ENCODE measurements at regions not wholly inside any gene's neighbourhood (a gene's known extent, or its start where the extent isn't known, plus 50 kb on each side); places are given as distances from the start of the nearest gene placed in this dataset.

DNA sequence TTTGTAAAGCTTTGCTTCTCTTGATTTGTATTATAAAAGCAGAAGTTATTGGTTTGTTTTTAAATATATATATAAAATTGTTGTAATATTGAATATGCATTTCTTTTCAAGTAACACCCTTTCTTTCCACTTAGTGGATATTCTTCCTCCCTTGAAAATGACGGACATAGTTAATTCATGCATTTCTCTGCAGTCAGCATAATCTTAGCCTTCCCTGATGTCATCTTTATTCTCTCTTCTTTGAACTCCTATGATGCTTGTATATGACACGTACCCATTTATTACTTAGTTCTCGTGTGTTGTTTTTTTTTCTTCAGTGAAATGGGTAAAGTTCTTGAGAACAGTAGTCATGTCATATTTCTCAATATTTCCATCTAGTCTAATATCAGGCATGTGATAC is 191.2 kb downstream of the MDFIC start:
- Histone ChIP-seq H3K4me1 (ENCODE audit: low read length) (no peaks in the 10 kb centered on the region), H3K36me3 (replicated peaks; ENCODE audit: insufficient read depth, low read length) (no peaks in the 10 kb centered on the region), H3K9ac (ENCODE audit: low read length) (no peak overlapping the region), H3K27me3 (replicated peaks; ENCODE audit: insufficient read depth, low read length) (no peaks in the 10 kb centered on the region), H3K79me2 (ENCODE audit: low read length) (no peaks in the 10 kb centered on the region), H3K9me3 (replicated peaks; ENCODE audit: insufficient read depth, low read length) (no peaks in the 10 kb centered on the region), H3K9me2 (replicated peaks; ENCODE audit: insufficient read depth, low read length) (no peaks in the 10 kb centered on the region), H3F3A (ENCODE audit: insufficient read depth, low read length) (no peaks in the 10 kb centered on the region), H3K4me2 (ENCODE audit: low read depth, low read length) (no peak overlapping the region), H2AFZ (ENCODE audit: low read length) (no peak overlapping the region), H3K4me3 (ENCODE audit: low read length) (no peak overlapping the region), H3K27ac (ENCODE audit: low read length) (no peak overlapping the region), H4K20me1 (ENCODE audit: insufficient read depth, low read length) (no peaks in the 10 kb centered on the region)
- DNase-seq = no peak
- TF ChIP-seq EZH2phosphoT487 (IDR thresholded peaks at IDR 0.05; ENCODE audit: low read length) = no peak
- TF ChIP-seq EZH2 (optimal IDR thresholded peaks at IDR 0.05; ENCODE audit: low read depth, low read length) = no peak
- TF ChIP-seq, protein P1, sequence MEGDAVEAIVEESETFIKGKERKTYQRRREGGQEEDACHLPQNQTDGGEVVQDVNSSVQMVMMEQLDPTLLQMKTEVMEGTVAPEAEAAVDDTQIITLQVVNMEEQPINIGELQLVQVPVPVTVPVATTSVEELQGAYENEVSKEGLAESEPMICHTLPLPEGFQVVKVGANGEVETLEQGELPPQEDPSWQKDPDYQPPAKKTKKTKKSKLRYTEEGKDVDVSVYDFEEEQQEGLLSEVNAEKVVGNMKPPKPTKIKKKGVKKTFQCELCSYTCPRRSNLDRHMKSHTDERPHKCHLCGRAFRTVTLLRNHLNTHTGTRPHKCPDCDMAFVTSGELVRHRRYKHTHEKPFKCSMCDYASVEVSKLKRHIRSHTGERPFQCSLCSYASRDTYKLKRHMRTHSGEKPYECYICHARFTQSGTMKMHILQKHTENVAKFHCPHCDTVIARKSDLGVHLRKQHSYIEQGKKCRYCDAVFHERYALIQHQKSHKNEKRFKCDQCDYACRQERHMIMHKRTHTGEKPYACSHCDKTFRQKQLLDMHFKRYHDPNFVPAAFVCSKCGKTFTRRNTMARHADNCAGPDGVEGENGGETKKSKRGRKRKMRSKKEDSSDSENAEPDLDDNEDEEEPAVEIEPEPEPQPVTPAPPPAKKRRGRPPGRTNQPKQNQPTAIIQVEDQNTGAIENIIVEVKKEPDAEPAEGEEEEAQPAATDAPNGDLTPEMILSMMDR (IDR thresholded peaks at IDR 0.05; ENCODE audit: low read length) = no peak

DNA sequence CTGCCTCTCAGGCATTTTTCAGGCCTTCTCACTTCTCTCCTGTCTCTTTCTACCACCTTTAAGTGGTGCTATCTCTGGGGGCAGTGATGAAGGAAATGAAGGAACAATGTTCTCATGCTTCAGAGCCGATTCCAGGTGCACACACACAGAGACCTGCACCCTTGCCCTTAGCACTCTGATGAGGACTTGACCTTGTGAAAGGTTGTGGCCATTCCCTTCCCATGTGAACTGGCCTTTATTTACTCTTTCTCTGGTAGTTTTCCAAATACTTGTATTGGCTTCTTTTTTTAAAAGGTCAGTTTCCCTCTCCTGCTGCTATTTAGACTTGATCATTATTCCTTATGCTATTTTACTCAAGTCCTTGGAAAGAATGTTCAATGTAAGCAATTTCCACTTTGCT is 188.6 kb downstream of the MDFIC start:
- no peaks in the 10 kb centered on the region for H3K4me1 ChIP-seq (ENCODE audit: low read length)
- DNase-seq = no peak
- no peaks in the 10 kb centered on the region for H3K9me2 ChIP-seq (replicated peaks; ENCODE audit: insufficient read depth, low read length)
- no peak for TF ChIP-seq EZH2phosphoT487 (IDR thresholded peaks at IDR 0.05; ENCODE audit: low read length)
- TF ChIP-seq EZH2 (optimal IDR thresholded peaks at IDR 0.05; ENCODE audit: low read depth, low read length) = no peak
- TF ChIP-seq, protein P1 (IDR thresholded peaks at IDR 0.05; ENCODE audit: low read length) = no peak
- no peak overlapping the region for H2AFZ ChIP-seq (ENCODE audit: low read length)
- no peak overlapping the region for H3K27ac ChIP-seq (ENCODE audit: low read length)
- no peak overlapping the region for H3K4me2 ChIP-seq (ENCODE audit: low read depth, low read length)
- H3K4me3 ChIP-seq (ENCODE audit: low read length) = no peak overlapping the region
- no peaks in the 10 kb centered on the region for H4K20me1 ChIP-seq (ENCODE audit: insufficient read depth, low read length)
- no peaks in the 10 kb centered on the region for H3K9me3 ChIP-seq (replicated peaks; ENCODE audit: insufficient read depth, low read length)
- no peaks in the 10 kb centered on the region for H3F3A ChIP-seq (ENCODE audit: insufficient read depth, low read length)
- no peaks in the 10 kb centered on the region for H3K36me3 ChIP-seq (replicated peaks; ENCODE audit: insufficient read depth, low read length)
- H3K9ac ChIP-seq (ENCODE audit: low read length) = no peak overlapping the region
- no peaks in the 10 kb centered on the region for H3K27me3 ChIP-seq (replicated peaks; ENCODE audit: insufficient read depth, low read length)
- no peaks in the 10 kb centered on the region for H3K79me2 ChIP-seq (ENCODE audit: low read length)

GRCh38 chr7:115106316-115106715 is 184.4 kb downstream of the MDFIC start:
- Histone ChIP-seq H2AFZ (ENCODE audit: low read length) (no peak overlapping the region), H3K4me2 (ENCODE audit: low read depth, low read length) (no peak overlapping the region), H3K9me3 (replicated peaks; ENCODE audit: insufficient read depth, low read length) (no peaks in the 10 kb centered on the region), H3K36me3 (replicated peaks; ENCODE audit: insufficient read depth, low read length) (no peaks in the 10 kb centered on the region), H3F3A (ENCODE audit: insufficient read depth, low read length) (no peaks in the 10 kb centered on the region), H3K9me2 (replicated peaks; ENCODE audit: insufficient read depth, low read length) (no peaks in the 10 kb centered on the region), H3K79me2 (ENCODE audit: low read length) (no peaks in the 10 kb centered on the region), H3K9ac (ENCODE audit: low read length) (no peak overlapping the region), H3K4me1 (ENCODE audit: low read length) (no peaks in the 10 kb centered on the region), H3K27me3 (replicated peaks; ENCODE audit: insufficient read depth, low read length) (no peaks in the 10 kb centered on the region), H3K27ac (ENCODE audit: low read length) (no peak overlapping the region), H3K4me3 (ENCODE audit: low read length) (no peak overlapping the region), H4K20me1 (ENCODE audit: insufficient read depth, low read length) (no peaks in the 10 kb centered on the region)
- no peak for DNase-seq
- no peak for TF ChIP-seq EZH2 (optimal IDR thresholded peaks at IDR 0.05; ENCODE audit: low read depth, low read length)
- TF ChIP-seq, protein P1 (IDR thresholded peaks at IDR 0.05; ENCODE audit: low read length) = no peak
- no peak for TF ChIP-seq EZH2phosphoT487 (IDR thresholded peaks at IDR 0.05; ENCODE audit: low read length)
